SK-N-SH treated with all-trans-retinoic acid at 6 μM for 48 hours (cell line): ENCODE measurements at regions not wholly inside any gene's neighbourhood (a gene's known extent, or its start where the extent isn't known, plus 50 kb on each side); places are given as distances from the start of the nearest gene placed in this dataset.

Experiments
- ATAC-seq: fragments of 200-7000 bp; cut with Tn5 transposase; 3 replicates; pipeline ENCODE4 v1.9.1; 2020; ENCODE audit warnings: mild to moderate bottlenecking, moderate library complexity
- ARNTL ChIP-seq: fragments of 450-650 bp; formaldehyde crosslinking; IDR thresholded peaks from 2 replicates; pipeline ENCODE4 v1.5.0; 2020; ENCODE audit warnings: low read depth, mild to moderate bottlenecking, moderate library complexity, borderline replicate concordance
- BACH2 ChIP-seq: fragments of 250-450 bp; sonication (Bioruptor Pico); IDR thresholded peaks from 2 replicates; pipeline ENCODE4 v1.9.0; 2021; ENCODE audit warnings: mild to moderate bottlenecking, borderline replicate concordance
- CREB5 ChIP-seq: fragments of 250-450 bp; sonication (Bioruptor Pico); IDR thresholded peaks from 2 replicates; pipeline ENCODE4 v1.5.1; 2020; ENCODE audit warnings: low read depth, mild to moderate bottlenecking, moderate library complexity
- CSDC2 ChIP-seq: fragments of 250-450 bp; sonication (Bioruptor Pico); IDR thresholded peaks from 2 replicates; pipeline ENCODE4 v1.5.0; 2020; ENCODE audit warnings: mild to moderate bottlenecking, moderate library complexity
- ESRRG ChIP-seq: fragments of 250-450 bp; sonication (Bioruptor Pico); IDR thresholded peaks from 2 replicates; pipeline ENCODE4 v1.6.1; 2021; ENCODE audit warnings: mild to moderate bottlenecking
- GLIS3 ChIP-seq: fragments of 250-450 bp; sonication (Bioruptor Pico); IDR thresholded peaks from 2 replicates; pipeline ENCODE4 v1.5.0; 2020; ENCODE audit warnings: mild to moderate bottlenecking, moderate library complexity
- ISL1 ChIP-seq: fragments of 250-450 bp; sonication (Bioruptor Pico); IDR thresholded peaks from 2 replicates; pipeline ENCODE4 v2.1.2; 2022; ENCODE audit warnings: mild to moderate bottlenecking, moderate library complexity
- OSR1 ChIP-seq: fragments of 250-450 bp; sonication (Bioruptor Pico); IDR thresholded peaks from 2 replicates; pipeline ENCODE4 v1.8.0; 2022; ENCODE audit warnings: moderate library complexity, mild to moderate bottlenecking, inconsistent platforms
- PATZ1 ChIP-seq: fragments of 250-450 bp; sonication (Bioruptor Pico); IDR thresholded peaks from 2 replicates; pipeline ENCODE4 v1.8.0; 2020; ENCODE audit warnings: mild to moderate bottlenecking, moderate library complexity, borderline replicate concordance
- POU6F1 ChIP-seq: fragments of 250-450 bp; sonication (Bioruptor Pico); IDR thresholded peaks from 2 replicates; pipeline ENCODE4 v1.8.0; 2021; ENCODE audit warnings: low read depth, mild to moderate bottlenecking, moderate library complexity, borderline replicate concordance
- PPARA ChIP-seq: fragments of 250-450 bp; sonication (Bioruptor Pico); IDR thresholded peaks from 2 replicates; pipeline ENCODE4 v1.5.0; 2020; ENCODE audit warnings: mild to moderate bottlenecking, borderline replicate concordance
- RARB ChIP-seq: fragments of 250-450 bp; sonication (Bioruptor Pico); IDR thresholded peaks from 2 replicates; pipeline ENCODE4 v1.8.0; 2021; ENCODE audit warnings: mild to moderate bottlenecking, moderate library complexity
- TCF4 ChIP-seq: fragments of 250-450 bp; sonication (Bioruptor Pico); IDR thresholded peaks from 2 replicates; pipeline ENCODE4 v1.8.0; 2021; ENCODE audit warnings: mild to moderate bottlenecking, moderate library complexity, borderline replicate concordance
- TSHZ2 ChIP-seq: fragments of 250-450 bp; sonication (Bioruptor Pico); IDR thresholded peaks from 2 replicates; pipeline ENCODE4 v1.5.0; 2020; ENCODE audit warnings: mild to moderate bottlenecking, moderate library complexity
- ZC3H10 ChIP-seq: fragments of 250-450 bp; sonication (Bioruptor Pico); IDR thresholded peaks from 2 replicates; pipeline ENCODE4 v1.5.1; 2021; ENCODE audit warnings: mild to moderate bottlenecking, moderate library complexity
- ZFP3 ChIP-seq: fragments of 250-450 bp; sonication (Bioruptor Pico); IDR thresholded peaks from 2 replicates; pipeline ENCODE4 v1.5.0; 2020; ENCODE audit warnings: mild to moderate bottlenecking, moderate library complexity
- ZFP30 ChIP-seq: fragments of 450-650 bp; formaldehyde crosslinking; IDR thresholded peaks from 2 replicates; pipeline ENCODE4 v1.5.0; 2022; ENCODE audit warnings: mild to moderate bottlenecking, moderate library complexity
- ZNF565 ChIP-seq: fragments of 450-650 bp; formaldehyde crosslinking; conservative IDR thresholded peaks from 2 replicates; pipeline ENCODE4 v1.5.0; 2020; ENCODE audit warnings: low read depth, mild to moderate bottlenecking, moderate library complexity
- ZNF8 ChIP-seq: fragments of 450-650 bp; formaldehyde crosslinking; IDR thresholded peaks from 2 replicates; pipeline ENCODE4 v1.5.0; 2020; ENCODE audit warnings: mild to moderate bottlenecking, moderate library complexity

GRCh38 chr22:22744412-22745224 lies 100.2 kb downstream of the GGTLC2 start (continued):
- no peak for TF ChIP-seq ISL1 (CRISPR knock-in tag)
- no peak for TF ChIP-seq ZC3H10 (CRISPR knock-in tag)
- TF ChIP-seq BACH2 = no peak
- TF ChIP-seq CSDC2 (CRISPR knock-in tag) = no peak

- TF ChIP-seq PPARA (CRISPR knock-in tag) (no peak), CREB5 (CRISPR knock-in tag) (no peak), POU6F1 (no peak), ARNTL (no peak), ESRRG (no peak), TSHZ2 (no peak), ZNF565 (CRISPR knock-in tag) (no peak), ZFP30 (CRISPR knock-in tag) (no peak), ZC3H10 (CRISPR knock-in tag) (no peak), ISL1 (CRISPR knock-in tag) (no peak)
- TF ChIP-seq, all 23 proteins: peak for 0
- ATAC-seq = peak; percentile 80
These were observed 101.0 kb downstream of the GGTLC2 start for GRCh38 chr22:22745225-22746060.

- no peak for ATAC-seq
- TF ChIP-seq ZNF8 (CRISPR knock-in tag) = no peak
These were observed 101.9 kb downstream of the GGTLC2 start for GRCh38 chr22:22746061-22746962.

GRCh38 chr22:22746963-22747933 lies 102.8 kb downstream of the GGTLC2 start:
- ATAC-seq = no peak
- TF ChIP-seq RARB (CRISPR knock-in tag) (no peak), ARNTL (no peak), BACH2 (no peak), POU6F1 (no peak), TCF4 (CRISPR knock-in tag) (no peak), GLIS3 (no peak), ZFP3 (no peak), ISL1 (CRISPR knock-in tag) (no peak), CSDC2 (CRISPR knock-in tag) (no peak), ZNF565 (CRISPR knock-in tag) (no peak), ESRRG (no peak), PATZ1 (CRISPR knock-in tag) (no peak), ZFP30 (CRISPR knock-in tag) (no peak), OSR1 (CRISPR knock-in tag) (no peak)
